Prostate gland (tissue), 2 donors: ENCODE measurements at regions not wholly inside any gene's neighbourhood (a gene's known extent, or its start where the extent isn't known, plus 50 kb on each side); places are given as distances from the start of the nearest gene placed in this dataset.

Experiments used
- DNase-seq: peaks from one replicate; pipeline ENCODE4 v3.0.0-alpha.2; 2019; ENCODE audit warnings: low spot score
- H3K27ac ChIP-seq, 2 donors: fragments of 200-600 bp; sonication (generic); 2 replicates each; pipeline ENCODE4 v1.5.1; 2017 to 2019
- H3K27me3 ChIP-seq: fragments of 200-600 bp; sonication (generic); replicated peaks from 2 replicates; pipeline ENCODE4 v1.5.1; 2019; ENCODE audit not compliant: insufficient read depth
- H3K36me3 ChIP-seq, 2 donors: fragments of 200-600 bp; sonication (generic); 1 replicate in 1 of 2; 2 replicates in 1 of 2; pipeline versions ENCODE4 v1.5.1 to v1.8.1; 2017 to 2019
- H3K4me1 ChIP-seq: fragments of 200-600 bp; sonication (generic); replicated peaks from 2 replicates; pipeline ENCODE4 v1.5.1; 2019
- H3K4me3 ChIP-seq, 2 donors: fragments of 200-600 bp; sonication (generic); 2 replicates each; pipeline ENCODE4 v1.5.1; 2017 to 2019
- H3K9me3 ChIP-seq: fragments of 200-600 bp; sonication (generic); 2 replicates; pipeline ENCODE4 v1.5.1; 2017
- CTCF ChIP-seq, 4 experiments: fragments of 200-600 bp in 2 of 4; fragments of 450-650 bp in 2 of 4; sonication (generic) in 2 of 4; IDR thresholded peaks; 1 replicate in 3 of 4; 2 replicates in 1 of 4; pipeline ENCODE4 v1.5.1; 2016 to 2019; ENCODE audit warnings: antibody characterized with exemption in 4 of 4, mild to moderate bottlenecking in 2 of 4, moderate library complexity in 2 of 4
- POLR2A ChIP-seq: fragments of 450-650 bp; IDR thresholded peaks from one replicate; pipeline ENCODE4 v1.6.1; 2016; ENCODE audit warnings: antibody characterized with exemption, mild to moderate bottlenecking
- POLR2AphosphoS5 ChIP-seq: sonication (generic); formaldehyde crosslinking; IDR thresholded peaks from one replicate; pipeline ENCODE4 v1.6.1; 2017; ENCODE audit warnings: antibody characterized with exemption
- WGBS: methylation state at CpG from one replicate; pipeline ENCODE4 v1.1.5; 2018; 5-methylcytosine and 5-hydroxymethylcytosine counted together
- intact Hi-C: fragments of 100-400 bp; cut with DNase I; formaldehyde crosslinking; loops from one replicate; pipeline ENCODE4 v1.14.2; 2022

GRCh38 chr10:78821052-78821451, 247.7 kb upstream of the ZMIZ1 start:
- TF ChIP-seq CTCF (IDR thresholded peaks at IDR 0.05) (no peak), POLR2AphosphoS5 (no peak), POLR2A (no peak)
- H3K4me3 ChIP-seq = no peak overlapping the region
- H3K36me3 ChIP-seq = no peaks in the 10 kb centered on the region
- no peaks in the 10 kb centered on the region for H3K4me1 ChIP-seq
- H3K27ac ChIP-seq = no peak overlapping the region
- H3K27me3 ChIP-seq = no peaks in the 10 kb centered on the region
- H3K9me3 ChIP-seq = no peaks in the 10 kb centered on the region
- 89% methylated on average over 4 of the region's 4 CpGs for WGBS
- intact Hi-C loops = no loop called here
- no peak for DNase-seq

DNA sequence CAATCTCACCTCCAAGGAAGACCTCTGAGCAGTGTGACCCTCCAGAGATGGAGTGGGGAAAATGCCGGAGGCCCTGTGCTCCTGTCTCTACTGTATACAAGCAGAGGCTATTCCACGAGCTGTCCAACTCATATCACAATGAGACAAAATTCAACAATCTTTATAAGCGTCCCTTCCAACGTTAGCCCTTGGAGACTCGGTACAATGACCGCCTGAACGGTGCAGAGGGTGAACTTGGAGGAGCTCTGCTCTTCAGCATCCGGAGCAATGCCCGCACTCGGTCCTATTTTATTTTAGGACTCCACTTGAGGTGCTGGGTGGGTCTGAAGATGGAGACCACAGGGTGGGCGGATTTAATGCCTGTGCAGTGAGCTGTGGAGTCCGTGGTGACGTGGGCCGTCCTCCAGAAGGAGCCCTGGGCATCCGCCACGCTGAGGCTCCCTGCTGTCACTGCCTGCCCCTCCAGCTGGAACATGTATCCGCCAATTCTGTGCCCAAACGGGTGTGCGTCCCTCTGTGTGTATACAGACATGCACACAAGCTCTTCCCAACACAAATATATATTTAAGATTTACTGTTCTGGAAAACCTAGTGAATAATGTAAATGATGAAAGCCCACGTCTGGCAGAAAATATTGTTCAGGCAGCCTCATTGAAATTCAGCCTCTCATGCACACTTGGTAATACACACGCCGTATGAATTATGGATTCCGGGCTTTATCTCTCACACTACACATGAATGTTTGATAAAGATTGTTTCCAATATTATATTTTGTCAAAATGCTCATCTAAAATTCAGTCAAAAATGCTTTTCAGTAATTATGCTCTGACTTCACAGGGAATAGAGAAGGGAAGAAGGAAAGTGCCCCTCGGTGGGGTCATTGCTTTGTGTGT, 239.9 kb upstream of the ZMIZ1 start:
- no peaks in the 10 kb centered on the region for H3K4me1 ChIP-seq
- no peaks in the 10 kb centered on the region for H3K27me3 ChIP-seq
- TF ChIP-seq POLR2AphosphoS5 (no peak), POLR2A (no peak), CTCF (IDR thresholded peaks at IDR 0.05) (no peak)
- H3K36me3 ChIP-seq = no peaks in the 10 kb centered on the region
- no peak for DNase-seq
- whole genome bisulfite sequencing = 87% methylated on average over 24 of the region's 24 CpGs
- no peak overlapping the region for H3K4me3 ChIP-seq
- H3K27ac ChIP-seq = no peak overlapping the region
- H3K9me3 ChIP-seq = no peaks in the 10 kb centered on the region
- intact Hi-C loops = no loop called here

GRCh38 chr10:78829565-78829964, 239.2 kb upstream of the ZMIZ1 start:
- Histone ChIP-seq H3K27me3 (no peaks in the 10 kb centered on the region), H3K27ac (no peak overlapping the region), H3K4me1 (no peaks in the 10 kb centered on the region), H3K9me3 (no peaks in the 10 kb centered on the region), H3K36me3 (no peaks in the 10 kb centered on the region), H3K4me3 (no peak overlapping the region)
- 55% methylated on average over 9 of the region's 9 CpGs for WGBS
- TF ChIP-seq POLR2AphosphoS5 (no peak), CTCF (IDR thresholded peaks at IDR 0.05) (no peak), POLR2A (no peak)
- no peak for DNase-seq
- intact Hi-C loops = no loop called here

DNA sequence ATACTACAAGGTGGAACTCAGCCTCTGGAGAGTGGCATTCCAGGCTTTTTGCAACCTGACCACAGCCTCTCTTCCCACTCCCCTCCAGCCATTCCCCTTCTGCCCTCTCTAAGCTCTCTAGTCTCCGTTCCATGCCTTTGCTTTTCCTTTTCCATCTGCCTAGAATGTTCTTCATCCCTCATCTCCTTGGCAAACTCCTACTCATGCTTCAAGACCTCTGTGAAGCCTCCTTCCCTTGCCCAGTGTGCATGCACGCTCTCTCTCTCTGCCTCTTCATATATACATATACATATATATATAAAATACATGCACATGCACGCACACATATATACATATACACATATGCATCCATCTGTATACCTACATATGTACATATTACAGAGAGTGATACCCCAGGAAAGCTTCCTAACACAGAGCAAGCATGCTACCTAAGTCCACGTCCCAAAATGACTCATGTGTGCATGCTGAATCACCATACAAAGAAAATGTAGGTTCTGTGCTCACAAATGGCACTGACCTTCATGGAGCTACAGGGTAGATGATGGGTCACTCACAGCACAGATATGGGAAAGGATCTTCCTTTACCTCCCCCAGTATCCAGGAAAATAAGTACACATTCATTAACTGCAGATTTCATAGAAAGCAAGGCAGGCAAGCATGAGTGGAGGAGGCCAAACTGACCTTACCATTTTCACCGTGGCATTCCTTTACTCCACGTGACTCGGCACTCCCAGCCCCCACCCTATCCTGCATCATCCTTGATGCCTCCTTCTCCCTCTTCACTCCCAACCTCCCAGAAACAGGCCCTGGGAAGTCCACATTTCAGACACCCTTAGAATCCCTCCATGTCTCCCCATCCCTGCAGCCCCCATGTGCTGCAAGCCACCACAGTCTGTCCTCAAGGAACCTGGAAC, 238.4 kb upstream of the ZMIZ1 start:
- Histone ChIP-seq H3K9me3 (no peaks in the 10 kb centered on the region), H3K4me3 (no peak overlapping the region), H3K27me3 (no peaks in the 10 kb centered on the region), H3K36me3 (no peaks in the 10 kb centered on the region), H3K27ac (no peak overlapping the region), H3K4me1 (no peaks in the 10 kb centered on the region)
- intact Hi-C loops = no loop called here
- no peak for DNase-seq
- 76% methylated on average over 7 of the region's 7 CpGs for WGBS
- no peak for TF ChIP-seq CTCF (IDR thresholded peaks at IDR 0.05)
